ENCODE measurements at regions not wholly inside any gene's neighbourhood (a gene's known extent, or its start where the extent isn't known, plus 50 kb on each side); places are given as distances from the start of the nearest gene placed in this dataset.

GRCh38 chr10:84668186-84668763 lies 339.9 kb downstream of the CCSER2 start (continued):
- TF ChIP-seq ZNF317 (CRISPR knock-in tag; IDR thresholded peaks at IDR 0.05; ENCODE audit: borderline replicate concordance, low read depth): no peak
- no peak for TF ChIP-seq ESRRA (CRISPR knock-in tag; IDR thresholded peaks at IDR 0.05; ENCODE audit: borderline replicate concordance)
- no peak for TF ChIP-seq JUN (CRISPR knock-in tag; IDR thresholded peaks at IDR 0.05)
- no peak for TF ChIP-seq CTCF (IDR thresholded peaks at IDR 0.05)

GRCh38 chr10:84675060-84675459 lies 346.7 kb downstream of the CCSER2 start:
- CTCF ChIA-PET: interaction anchor here (0.7 to 1.7 kb wide), 3 partner anchors 9 to 126 kb away, joined by 3 to 8 read pairs (median 3); no protein-coding TSS in a partner anchor
- no peaks in the 10 kb centered on the region; the same call in 1 of the 2 replicates for H3K36me3 Mint-ChIP-seq
- ATAC-seq: no peak

GRCh38 chr10:84676536-84676935 lies 348.1 kb downstream of the CCSER2 start:
- ATAC-seq: peak; percentile 60
- Mint-ChIP-seq H3K9me3 (peaks cover 8% of the 10 kb centered on the region), H3K4me3 (no peak overlapping the region), H3K36me3 (no peaks in the 10 kb centered on the region; the same call in 1 of the 2 replicates), H3K27ac (no peak overlapping the region), H3K27me3 (ENCODE audit: low read depth) (no peaks in the 10 kb centered on the region), H3K4me1 (peaks cover 6% of the 10 kb centered on the region)
- TF ChIP-seq ZSCAN18 (CRISPR knock-in tag; IDR thresholded peaks at IDR 0.05): no peak
- TF ChIP-seq TP53 (CRISPR knock-in tag; IDR thresholded peaks at IDR 0.05): no peak
- no peak for TF ChIP-seq FOXP1 (CRISPR knock-in tag; IDR thresholded peaks at IDR 0.05; ENCODE audit: borderline replicate concordance)
- no peak for TF ChIP-seq USF1 (CRISPR knock-in tag; IDR thresholded peaks at IDR 0.05)
- no peak for TF ChIP-seq SMAD3 (CRISPR knock-in tag; IDR thresholded peaks at IDR 0.05; ENCODE audit: borderline replicate concordance)
- TF ChIP-seq ZBTB21 (CRISPR knock-in tag; IDR thresholded peaks at IDR 0.05; ENCODE audit: borderline replicate concordance): no peak
- no peak for DNase-seq (ENCODE audit: low spot score)
- CTCF ChIA-PET: interaction anchor here (1.1 to 1.7 kb wide), 3 partner anchors 11 to 136 kb away, joined by 3 to 10 read pairs (median 4); no protein-coding TSS in a partner anchor
- POLR2A ChIA-PET: no interaction called here

More at GRCh38 chr10:84675060-84675459, 346.7 kb downstream of the CCSER2 start:
- Mint-ChIP-seq H3K27ac (no peak overlapping the region), H3K27me3 (ENCODE audit: low read depth) (no peaks in the 10 kb centered on the region), H3K4me1 (peaks cover 6% of the 10 kb centered on the region), H3K4me3 (no peak overlapping the region), H3K9me3 (peaks cover 8% of the 10 kb centered on the region)
- POLR2A ChIA-PET: no interaction called here
- TF ChIP-seq ZNF423 (CRISPR knock-in tag; IDR thresholded peaks at IDR 0.05) (no peak), JAZF1 (CRISPR knock-in tag; IDR thresholded peaks at IDR 0.05) (no peak), ETV6 (CRISPR knock-in tag; IDR thresholded peaks at IDR 0.05) (no peak), FOXJ3 (CRISPR knock-in tag; IDR thresholded peaks at IDR 0.05; ENCODE audit: borderline replicate concordance) (no peak), NFE2L1 (CRISPR knock-in tag; IDR thresholded peaks at IDR 0.05) (no peak)
- DNase-seq (ENCODE audit: low spot score): no peak

- ATAC-seq (no peak), DNase-seq (ENCODE audit: low spot score) (no peak)
- Mint-ChIP-seq H3K4me3 (no peak overlapping the region), H3K27me3 (ENCODE audit: low read depth) (no peaks in the 10 kb centered on the region; the same call in 1 of the 2 replicates), H3K27ac (no peak overlapping the region), H3K36me3 (peaks cover 5% of the 10 kb centered on the region; the same call in 1 of the 2 replicates), H3K4me1 (no peaks in the 10 kb centered on the region), H3K9me3 (peaks cover 17% of the 10 kb centered on the region)
- ChIA-PET CTCF (interaction anchor here (2.0 kb wide), 2 partner anchors 16 to 68 kb away, joined by 6 read pairs; no protein-coding TSS in a partner anchor), POLR2A (interaction anchor here (0.6 kb wide), 1 partner anchor 658 kb away, joined by 9 read pairs; no protein-coding TSS in a partner anchor)
- TF ChIP-seq ARID4B (CRISPR knock-in tag; IDR thresholded peaks at IDR 0.05; ENCODE audit: borderline replicate concordance): no peak
- TF ChIP-seq CREB1 (CRISPR knock-in tag; IDR thresholded peaks at IDR 0.05): no peak
- TF ChIP-seq STAT6 (CRISPR knock-in tag; conservative IDR thresholded peaks at IDR 0.05; ENCODE audit: low read depth): no peak
Measured at GRCh38 chr10:84681781-84682180, 353.4 kb downstream of the CCSER2 start.

Data from WTC11 (cell line).